GM23338 (cell line): ENCODE measurements at regions not wholly inside any gene's neighbourhood (a gene's known extent, or its start where the extent isn't known, plus 50 kb on each side); places are given as distances from the start of the nearest gene placed in this dataset.

ENCODE experiments used
- ATAC-seq: fragments of 200-7000 bp; cut with Tn5 transposase; 3 replicates; pipeline ENCODE4 v1.9.1; 2020
- DNase-seq: peaks from one replicate; pipeline ENCODE4 v3.0.0-alpha.2; 2015; ENCODE audit warnings: low spot score
- H2AFZ ChIP-seq: fragments of 200-600 bp; sonication (generic); 2 replicates; pipeline ENCODE4 v1.8.0; 2016; ENCODE audit warnings: antibody characterized with exemption, mild to moderate bottlenecking, moderate library complexity
- H3F3A ChIP-seq: fragments of 200-600 bp; sonication (generic); replicated peaks from 2 replicates; pipeline ENCODE4 v1.8.0; 2017; ENCODE audit warnings: antibody characterized with exemption, mixed run types, low read depth
- H3K27ac ChIP-seq: fragments of 200-600 bp; sonication (generic); 2 replicates; pipeline ENCODE4 v1.6.1; 2016; ENCODE audit warnings: low read depth
- H3K27me3 ChIP-seq: fragments of 200-600 bp; sonication (generic); 2 replicates; pipeline ENCODE4 v1.8.0; 2016; ENCODE audit warnings: mild to moderate bottlenecking, mixed run types, moderate library complexity; ENCODE audit not compliant: insufficient read depth
- H3K36me3 ChIP-seq: fragments of 200-600 bp; sonication (generic); 2 replicates; pipeline ENCODE4 v1.8.0; 2016; ENCODE audit warnings: mild to moderate bottlenecking; ENCODE audit not compliant: insufficient read depth
- H3K4me1 ChIP-seq: fragments of 200-600 bp; sonication (generic); 2 replicates; pipeline ENCODE4 v1.8.0; 2016; ENCODE audit warnings: mild to moderate bottlenecking, moderate library complexity; ENCODE audit not compliant: insufficient read depth
- H3K4me2 ChIP-seq: fragments of 200-600 bp; sonication (generic); 2 replicates; pipeline ENCODE4 v1.7.1; 2017; ENCODE audit warnings: mixed run types
- H3K4me3 ChIP-seq: fragments of 200-600 bp; sonication (generic); 2 replicates; pipeline ENCODE4 v1.6.1; 2016; ENCODE audit warnings: mixed run types
- H3K79me2 ChIP-seq: fragments of 200-600 bp; sonication (generic); replicated peaks from 2 replicates; pipeline ENCODE4 v1.8.0; 2017; ENCODE audit warnings: mild to moderate bottlenecking; ENCODE audit not compliant: insufficient read depth
- H3K9me2 ChIP-seq: fragments of 200-600 bp; sonication (generic); 2 replicates; pipeline ENCODE4 v1.8.0; 2017; ENCODE audit not compliant: insufficient read depth
- H4K20me1 ChIP-seq: fragments of 200-600 bp; sonication (generic); replicated peaks from 2 replicates; pipeline ENCODE4 v1.8.0; 2017; ENCODE audit warnings: mild to moderate bottlenecking; ENCODE audit not compliant: insufficient read depth
- H3K27ac Mint-ChIP-seq: 2 replicates; pipeline ENCODE4 v1.8.0; 2020; ENCODE audit warnings: inconsistent platforms, mild to moderate bottlenecking, moderate library complexity, mixed read lengths
- H3K27me3 Mint-ChIP-seq: 3 replicates; pipeline ENCODE4 v1.8.0; 2022; ENCODE audit warnings: low read depth, mild to moderate bottlenecking, moderate library complexity, mixed read lengths, inconsistent platforms; ENCODE audit not compliant: insufficient read depth, poor library complexity
- H3K36me3 Mint-ChIP-seq: 3 replicates; pipeline ENCODE4 v1.8.0; 2021; ENCODE audit warnings: low read depth, mild to moderate bottlenecking, inconsistent platforms, moderate library complexity, mixed read lengths
- H3K4me1 Mint-ChIP-seq: 3 replicates; pipeline ENCODE4 v1.8.0; 2020; ENCODE audit warnings: mild to moderate bottlenecking, inconsistent platforms, mixed read lengths
- H3K4me3 Mint-ChIP-seq: 3 replicates; pipeline ENCODE4 v1.8.0; 2021; ENCODE audit warnings: moderate library complexity, mild to moderate bottlenecking, inconsistent platforms, mixed read lengths
- H3K9me3 Mint-ChIP-seq: 3 replicates; pipeline ENCODE4 v1.8.0; 2020; ENCODE audit warnings: moderate library complexity, mild to moderate bottlenecking, inconsistent platforms, mixed read lengths
- CREB1 ChIP-seq: fragments of 250-450 bp; sonication (Bioruptor Pico); IDR thresholded peaks from 2 replicates; pipeline ENCODE4 v1.5.0; 2020; ENCODE audit warnings: low read depth, mild to moderate bottlenecking, moderate library complexity
- EZH2 ChIP-seq: fragments of 200-600 bp; sonication (generic); IDR thresholded peaks from one replicate; pipeline ENCODE4 v1.8.0; 2017; ENCODE audit warnings: antibody characterized with exemption, mild to moderate bottlenecking, low read depth; ENCODE audit not compliant: unreplicated experiment
- EZH2phosphoT487 ChIP-seq: fragments of 200-600 bp; sonication (generic); IDR thresholded peaks from one replicate; pipeline ENCODE4 v1.8.1; 2018; ENCODE audit warnings: antibody characterized with exemption; ENCODE audit not compliant: unreplicated experiment
- JUNB ChIP-seq: IDR thresholded peaks from one replicate; pipeline ENCODE4 v1.6.1; 2016; ENCODE audit warnings: antibody characterized with exemption; ENCODE audit not compliant: unreplicated experiment
- ZNF114 ChIP-seq: fragments of 250-450 bp; sonication (Bioruptor Pico); IDR thresholded peaks from 2 replicates; pipeline ENCODE4 v1.5.0; 2020; ENCODE audit warnings: mild to moderate bottlenecking, moderate library complexity
- ZNF331 ChIP-seq: fragments of 250-450 bp; sonication (Bioruptor Pico); IDR thresholded peaks from 2 replicates; pipeline ENCODE4 v1.5.0; 2020; ENCODE audit warnings: low read depth, mild to moderate bottlenecking, moderate library complexity
- TF ChIP-seq, protein P1 (sequence below): IDR thresholded peaks from 2 replicates; pipeline ENCODE4 v1.6.1; 2016; ENCODE audit warnings: antibody characterized with exemption
- TF ChIP-seq, protein P2 (sequence below), 2 experiments: fragments of 200-600 bp in 1 of 2; sonication (generic) in 1 of 2; conservative IDR thresholded peaks; 2 replicates each; pipeline versions ENCODE4 v1.5.1 to v1.6.1; 2016 to 2017; ENCODE audit warnings: antibody characterized with exemption in 2 of 2, low read depth in 2 of 2, mild to moderate bottlenecking in 2 of 2, moderate library complexity in 1 of 2
- TF ChIP-seq, protein P3 (sequence below): IDR thresholded peaks from one replicate; pipeline ENCODE4 v1.6.1; 2018; ENCODE audit warnings: antibody characterized with exemption; ENCODE audit not compliant: unreplicated experiment

- Histone ChIP-seq H3K9me2 (peaks cover 3% of the 10 kb centered on the region; the same call in 1 of the 2 replicates), H3K4me1 (0 out of 2 replicates have a peak, but pooled peaks cover 3% of the 10 kb centered on the region), H3K27me3 (no peaks in the 10 kb centered on the region), H3K4me3 (no peak overlapping the region), H3K36me3 (no peaks in the 10 kb centered on the region), H3K79me2 (no peaks in the 10 kb centered on the region), H2AFZ (no peak overlapping the region), H3K4me2 (no peak overlapping the region), H3K27ac (no peak overlapping the region), H4K20me1 (no peaks in the 10 kb centered on the region), H3F3A (no peaks in the 10 kb centered on the region)
- Mint-ChIP-seq H3K36me3 (no peaks in the 10 kb centered on the region; the same call in 2 of the 3 replicates), H3K4me3 (no peak overlapping the region), H3K9me3 (no peaks in the 10 kb centered on the region), H3K27me3 (peaks cover 4% of the 10 kb centered on the region), H3K27ac (no peak overlapping the region), H3K4me1 (peaks cover 6% of the 10 kb centered on the region)
- ATAC-seq = no peak
- TF ChIP-seq, protein P1, sequence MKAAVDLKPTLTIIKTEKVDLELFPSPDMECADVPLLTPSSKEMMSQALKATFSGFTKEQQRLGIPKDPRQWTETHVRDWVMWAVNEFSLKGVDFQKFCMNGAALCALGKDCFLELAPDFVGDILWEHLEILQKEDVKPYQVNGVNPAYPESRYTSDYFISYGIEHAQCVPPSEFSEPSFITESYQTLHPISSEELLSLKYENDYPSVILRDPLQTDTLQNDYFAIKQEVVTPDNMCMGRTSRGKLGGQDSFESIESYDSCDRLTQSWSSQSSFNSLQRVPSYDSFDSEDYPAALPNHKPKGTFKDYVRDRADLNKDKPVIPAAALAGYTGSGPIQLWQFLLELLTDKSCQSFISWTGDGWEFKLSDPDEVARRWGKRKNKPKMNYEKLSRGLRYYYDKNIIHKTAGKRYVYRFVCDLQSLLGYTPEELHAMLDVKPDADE = no peak
- TF ChIP-seq CREB1 (no peak), EZH2 (no peak), JUNB (no peak), ZNF114 (CRISPR knock-in tag) (no peak), ZNF331 (CRISPR knock-in tag) (no peak), EZH2phosphoT487 (no peak)
- TF ChIP-seq, protein P2, sequence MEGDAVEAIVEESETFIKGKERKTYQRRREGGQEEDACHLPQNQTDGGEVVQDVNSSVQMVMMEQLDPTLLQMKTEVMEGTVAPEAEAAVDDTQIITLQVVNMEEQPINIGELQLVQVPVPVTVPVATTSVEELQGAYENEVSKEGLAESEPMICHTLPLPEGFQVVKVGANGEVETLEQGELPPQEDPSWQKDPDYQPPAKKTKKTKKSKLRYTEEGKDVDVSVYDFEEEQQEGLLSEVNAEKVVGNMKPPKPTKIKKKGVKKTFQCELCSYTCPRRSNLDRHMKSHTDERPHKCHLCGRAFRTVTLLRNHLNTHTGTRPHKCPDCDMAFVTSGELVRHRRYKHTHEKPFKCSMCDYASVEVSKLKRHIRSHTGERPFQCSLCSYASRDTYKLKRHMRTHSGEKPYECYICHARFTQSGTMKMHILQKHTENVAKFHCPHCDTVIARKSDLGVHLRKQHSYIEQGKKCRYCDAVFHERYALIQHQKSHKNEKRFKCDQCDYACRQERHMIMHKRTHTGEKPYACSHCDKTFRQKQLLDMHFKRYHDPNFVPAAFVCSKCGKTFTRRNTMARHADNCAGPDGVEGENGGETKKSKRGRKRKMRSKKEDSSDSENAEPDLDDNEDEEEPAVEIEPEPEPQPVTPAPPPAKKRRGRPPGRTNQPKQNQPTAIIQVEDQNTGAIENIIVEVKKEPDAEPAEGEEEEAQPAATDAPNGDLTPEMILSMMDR (conservative IDR thresholded peaks at IDR 0.05; ENCODE audit: low read depth in 2 of 2) = no peak
- TF ChIP-seq, protein P3, sequence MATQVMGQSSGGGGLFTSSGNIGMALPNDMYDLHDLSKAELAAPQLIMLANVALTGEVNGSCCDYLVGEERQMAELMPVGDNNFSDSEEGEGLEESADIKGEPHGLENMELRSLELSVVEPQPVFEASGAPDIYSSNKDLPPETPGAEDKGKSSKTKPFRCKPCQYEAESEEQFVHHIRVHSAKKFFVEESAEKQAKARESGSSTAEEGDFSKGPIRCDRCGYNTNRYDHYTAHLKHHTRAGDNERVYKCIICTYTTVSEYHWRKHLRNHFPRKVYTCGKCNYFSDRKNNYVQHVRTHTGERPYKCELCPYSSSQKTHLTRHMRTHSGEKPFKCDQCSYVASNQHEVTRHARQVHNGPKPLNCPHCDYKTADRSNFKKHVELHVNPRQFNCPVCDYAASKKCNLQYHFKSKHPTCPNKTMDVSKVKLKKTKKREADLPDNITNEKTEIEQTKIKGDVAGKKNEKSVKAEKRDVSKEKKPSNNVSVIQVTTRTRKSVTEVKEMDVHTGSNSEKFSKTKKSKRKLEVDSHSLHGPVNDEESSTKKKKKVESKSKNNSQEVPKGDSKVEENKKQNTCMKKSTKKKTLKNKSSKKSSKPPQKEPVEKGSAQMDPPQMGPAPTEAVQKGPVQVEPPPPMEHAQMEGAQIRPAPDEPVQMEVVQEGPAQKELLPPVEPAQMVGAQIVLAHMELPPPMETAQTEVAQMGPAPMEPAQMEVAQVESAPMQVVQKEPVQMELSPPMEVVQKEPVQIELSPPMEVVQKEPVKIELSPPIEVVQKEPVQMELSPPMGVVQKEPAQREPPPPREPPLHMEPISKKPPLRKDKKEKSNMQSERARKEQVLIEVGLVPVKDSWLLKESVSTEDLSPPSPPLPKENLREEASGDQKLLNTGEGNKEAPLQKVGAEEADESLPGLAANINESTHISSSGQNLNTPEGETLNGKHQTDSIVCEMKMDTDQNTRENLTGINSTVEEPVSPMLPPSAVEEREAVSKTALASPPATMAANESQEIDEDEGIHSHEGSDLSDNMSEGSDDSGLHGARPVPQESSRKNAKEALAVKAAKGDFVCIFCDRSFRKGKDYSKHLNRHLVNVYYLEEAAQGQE = no peak
- DNase-seq = no peak
These were observed 514.6 kb upstream of the CNTN3 start for GRCh38 chr3:75129101-75129500.
